ENCODE measurements at regions not wholly inside any gene's neighbourhood (a gene's known extent, or its start where the extent isn't known, plus 50 kb on each side); places are given as distances from the start of the nearest gene placed in this dataset.

DNA sequence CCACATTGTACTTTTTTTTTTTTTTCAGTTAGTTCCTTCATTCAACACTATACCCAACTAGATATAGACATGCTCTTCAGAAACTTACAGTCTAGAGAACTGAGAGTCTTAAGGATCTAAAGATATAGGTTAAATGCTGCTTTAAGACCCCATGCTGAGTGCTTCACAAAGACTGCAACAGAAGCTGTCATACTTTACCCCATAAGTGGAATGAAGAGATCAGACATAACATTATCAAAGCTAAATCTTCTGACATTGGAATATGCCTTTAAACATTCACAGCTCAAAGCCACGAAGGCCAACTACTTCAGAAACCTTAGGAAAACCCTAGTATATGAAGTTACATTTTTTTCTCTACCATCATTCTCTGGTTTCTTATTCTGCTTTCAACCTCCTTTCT, 666.4 kb downstream of the KCNT2 start:
- no peak for DNase-seq (ENCODE audit: low read depth in 3 of 3, low spot score in 2 of 3)

DNA sequence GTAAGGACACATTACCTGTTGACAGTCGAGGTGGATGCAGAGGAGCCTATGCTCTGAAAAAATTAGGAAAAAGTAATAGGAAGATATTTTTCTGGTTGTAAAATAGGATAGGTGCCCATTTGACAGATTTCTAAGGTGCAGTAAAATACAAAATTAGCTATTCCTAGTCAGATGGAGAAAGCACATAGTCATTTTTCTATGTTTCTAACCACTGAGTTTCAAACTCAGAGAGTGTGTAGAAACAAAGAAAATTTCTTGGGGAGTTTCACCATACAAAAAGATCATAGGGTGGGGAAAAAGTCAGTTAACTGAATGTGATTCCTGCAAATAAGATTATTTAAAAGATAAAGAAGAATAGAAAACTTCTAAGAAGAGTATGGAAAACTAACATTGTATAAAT, 666.9 kb downstream of the KCNT2 start:
- no peak for DNase-seq (ENCODE audit: low read depth in 3 of 3, low spot score in 2 of 3)

GRCh38 chr1:195939844-195940243, 668.4 kb downstream of the KCNT2 start:
- no peak for DNase-seq (ENCODE audit: low read depth in 3 of 3, low spot score in 2 of 3)

DNA sequence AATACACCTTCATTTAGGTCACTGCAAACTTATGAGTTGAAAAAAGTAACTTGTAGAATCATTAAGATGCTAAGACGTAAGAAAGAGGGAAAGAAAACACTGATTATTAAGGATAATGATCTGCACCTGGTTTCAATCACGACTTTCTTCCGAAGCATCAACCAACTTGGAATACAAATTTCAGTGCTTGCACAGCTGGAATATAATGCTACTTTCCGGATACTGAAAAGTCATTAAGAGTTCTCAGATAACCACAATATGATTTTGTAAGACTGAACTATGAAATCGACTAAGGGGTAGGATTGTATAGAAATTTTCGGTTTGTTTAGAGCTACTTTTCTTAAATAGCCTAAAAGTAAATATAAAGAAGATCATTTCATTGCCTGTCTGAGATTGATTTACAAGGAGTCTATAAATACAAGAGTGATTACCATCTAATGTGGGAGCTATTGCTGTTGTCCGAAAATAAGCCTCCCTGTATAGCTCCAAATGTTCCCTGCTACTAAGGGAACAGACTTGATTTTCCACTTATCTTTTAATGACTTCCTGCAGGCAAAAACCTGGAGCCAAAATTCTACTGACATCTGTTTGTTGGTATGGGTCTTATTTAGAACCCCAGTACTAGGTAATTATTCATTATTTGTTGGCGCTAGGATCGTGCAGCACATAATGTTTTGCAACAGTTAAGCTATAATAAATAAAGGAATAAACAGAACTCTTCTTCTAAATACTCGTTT, 673.3 kb downstream of the KCNT2 start:
- DNase-seq (ENCODE audit: low read depth in 3 of 3, low spot score in 2 of 3): no peak

DNA sequence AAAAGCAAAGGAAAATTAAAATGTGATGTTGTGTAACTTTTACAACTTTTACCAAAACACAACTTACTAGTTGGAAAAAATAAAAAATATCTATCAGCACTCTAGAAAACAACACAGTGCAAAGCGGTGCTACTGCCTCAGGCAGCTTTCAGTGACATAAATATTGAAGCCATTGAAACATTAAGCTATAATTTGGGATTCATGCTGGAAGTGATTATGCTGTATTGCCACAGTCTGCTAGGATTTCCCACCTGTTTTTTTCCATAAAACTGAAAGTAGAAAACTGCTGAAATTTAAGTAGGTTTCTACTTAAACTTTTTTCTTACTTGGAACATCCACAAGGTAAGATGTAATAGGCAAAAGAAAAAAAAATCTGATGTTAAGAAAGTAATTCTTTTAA, 674.4 kb downstream of the KCNT2 start:
- no peak for DNase-seq (ENCODE audit: low read depth in 3 of 3, low spot score in 2 of 3)

GRCh38 chr1:195915826-195916225, 692.4 kb downstream of the KCNT2 start:
- DNase-seq (ENCODE audit: low read depth in 3 of 3, low spot score in 2 of 3): no peak

DNA sequence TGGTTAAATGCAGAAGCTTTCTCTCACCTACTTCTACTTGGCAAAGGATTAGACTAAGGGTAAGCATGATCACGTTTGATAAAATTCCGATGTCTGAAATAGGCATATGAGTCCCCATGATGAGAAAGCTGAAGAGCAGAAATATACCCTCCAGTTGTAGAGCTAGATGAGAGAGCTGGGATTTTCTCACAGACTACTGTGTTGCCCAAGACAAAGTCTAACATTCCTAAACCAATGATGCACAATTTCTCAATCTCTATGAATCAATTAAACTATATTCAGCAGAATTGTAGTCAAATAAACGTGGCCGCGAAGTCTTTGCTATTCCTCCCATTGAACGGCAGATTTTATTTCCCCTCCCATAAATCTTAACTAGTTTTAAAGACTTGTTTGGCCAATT, 699.2 kb downstream of the KCNT2 start:
- no peak for DNase-seq (ENCODE audit: low read depth in 3 of 3, low spot score in 2 of 3)

GRCh38 chr1:195908121-195908520, 700.1 kb downstream of the KCNT2 start:
- DNase-seq (ENCODE audit: low read depth in 3 of 3, low spot score in 2 of 3): no peak

DNA sequence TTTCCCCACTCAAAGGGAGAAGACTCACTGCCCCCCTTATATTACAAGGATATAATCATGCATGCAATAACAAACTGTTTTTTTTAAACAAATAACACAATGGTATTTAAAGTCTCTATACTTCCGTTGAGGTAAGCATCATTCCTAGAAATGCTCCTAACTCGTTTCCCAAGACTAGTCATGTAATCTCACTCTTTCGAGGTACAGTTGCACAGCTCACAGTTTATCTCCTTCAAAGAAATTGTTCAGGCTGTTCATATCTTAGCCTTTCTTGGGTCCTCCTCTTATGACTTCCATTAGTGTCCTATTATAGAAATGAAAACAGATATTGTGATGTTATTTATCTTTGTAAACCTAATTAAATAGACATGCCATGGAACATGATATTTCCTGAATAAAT, 705.0 kb downstream of the KCNT2 start:
- DNase-seq (ENCODE audit: low read depth in 3 of 3, low spot score in 2 of 3): no peak

GRCh38 chr1:195902779-195903178, 705.5 kb downstream of the KCNT2 start:
- no peak for DNase-seq (ENCODE audit: low read depth in 3 of 3, low spot score in 2 of 3)

- no peak for DNase-seq (ENCODE audit: low read depth in 3 of 3, low spot score in 2 of 3)
Measured at GRCh38 chr1:195899762-195900352, 708.4 kb downstream of the KCNT2 start.

DNA sequence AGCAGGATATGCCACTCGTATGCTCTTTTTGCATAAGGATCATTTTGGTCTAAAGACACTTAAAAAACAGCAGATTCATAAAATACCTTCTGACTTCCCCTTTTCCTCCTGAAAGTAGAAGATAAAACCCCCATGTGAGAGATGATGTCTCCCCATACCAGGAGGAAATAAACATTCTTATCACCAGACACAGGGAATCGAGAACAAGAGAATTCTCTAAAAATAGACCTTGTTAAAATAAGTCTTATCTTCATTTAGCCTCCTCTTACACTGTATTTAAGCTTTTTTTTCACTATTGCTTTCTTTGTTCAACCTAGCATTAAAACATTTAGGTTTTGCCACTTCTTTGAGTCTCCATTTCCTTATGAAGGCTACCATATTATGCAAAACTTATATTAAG, 709.3 kb downstream of the KCNT2 start:
- no peak for DNase-seq (ENCODE audit: low read depth in 3 of 3, low spot score in 2 of 3)

- no peak for DNase-seq (ENCODE audit: low read depth in 3 of 3, low spot score in 2 of 3)
Measured at GRCh38 chr1:195898373-195898772, 709.9 kb downstream of the KCNT2 start.

GRCh38 chr1:195897076-195897475, 711.2 kb downstream of the KCNT2 start:
- DNase-seq (ENCODE audit: low read depth in 3 of 3, low spot score in 2 of 3): no peak

- no peak for DNase-seq (ENCODE audit: low read depth in 3 of 3, low spot score in 2 of 3)
Measured at GRCh38 chr1:195894411-195894810, 713.8 kb downstream of the KCNT2 start.

- DNase-seq (ENCODE audit: low read depth in 3 of 3, low spot score in 2 of 3): no peak
Measured at GRCh38 chr1:195886000-195886399, 722.2 kb downstream of the KCNT2 start.

DNA sequence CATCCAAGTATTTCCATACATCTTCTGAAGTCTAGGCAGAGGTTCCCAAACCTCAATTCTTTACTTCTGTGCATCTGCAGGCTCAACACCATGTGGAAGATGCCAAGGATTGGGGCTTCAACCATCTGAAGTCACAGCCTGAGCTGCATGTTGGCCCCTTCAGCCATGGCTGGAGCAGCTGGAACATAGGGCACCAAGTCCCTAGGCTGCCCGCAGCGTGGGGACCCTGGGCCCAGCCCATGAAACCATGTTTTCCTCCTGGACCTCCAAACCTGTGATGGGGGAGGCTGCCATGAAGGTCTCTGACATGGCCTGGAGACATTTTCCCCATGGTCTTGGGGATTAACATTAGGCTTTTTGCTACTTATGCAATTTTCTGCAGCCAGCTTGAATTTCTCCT, 729.8 kb downstream of the KCNT2 start:
- DNase-seq (ENCODE audit: low read depth in 3 of 3, low spot score in 2 of 3): no peak

GRCh38 chr1:195876792-195877191, 731.4 kb downstream of the KCNT2 start:
- no peak for DNase-seq (ENCODE audit: low read depth in 3 of 3, low spot score in 2 of 3)

- DNase-seq (ENCODE audit: low read depth in 3 of 3, low spot score in 2 of 3): no peak
Measured at GRCh38 chr1:195872376-195872775, 735.9 kb downstream of the KCNT2 start.

DNA sequence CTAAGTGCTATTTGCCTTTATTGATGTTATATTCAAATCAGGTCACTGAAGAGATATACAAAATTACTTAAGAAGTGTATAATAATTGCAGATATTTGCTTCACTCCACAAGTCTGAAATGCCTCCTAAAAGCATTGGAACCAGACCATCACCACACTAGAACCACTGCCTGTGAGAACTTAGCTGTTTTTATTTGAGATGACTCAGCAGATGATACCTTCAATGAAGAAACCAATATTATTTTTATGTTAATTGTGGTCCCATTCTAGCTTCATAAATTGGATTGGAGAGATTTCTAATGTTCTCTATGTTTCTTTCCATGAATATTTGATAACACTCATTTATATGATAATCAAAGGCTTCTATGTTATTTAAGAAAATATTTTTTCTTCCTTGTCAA, 740.6 kb downstream of the KCNT2 start:
- no peak for DNase-seq (ENCODE audit: low read depth in 3 of 3, low spot score in 2 of 3)

DNA sequence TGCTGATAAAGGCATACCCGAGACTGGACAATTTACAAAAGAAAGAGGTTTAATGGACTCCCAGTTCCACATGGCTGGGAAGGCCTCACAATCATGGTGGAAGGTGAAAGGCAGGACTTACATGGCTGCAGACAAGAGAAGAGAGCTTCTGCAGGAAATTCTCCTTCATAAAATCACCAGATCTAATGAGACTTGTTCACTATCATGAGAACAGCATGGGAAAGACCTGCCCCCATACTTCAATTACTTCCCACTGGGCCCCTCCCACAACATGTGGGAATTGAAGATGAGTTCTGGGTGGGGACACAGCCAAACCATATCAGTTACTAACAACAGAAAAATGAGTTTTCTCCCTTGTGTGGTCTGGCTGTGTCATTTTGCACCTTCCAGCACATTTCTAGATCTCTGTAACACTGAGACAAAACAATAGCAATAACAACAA, 741.4 kb downstream of the KCNT2 start:
- DNase-seq (ENCODE audit: low read depth in 3 of 3, low spot score in 2 of 3): no peak

- DNase-seq (ENCODE audit: low read depth in 3 of 3, low spot score in 2 of 3): no peak
Measured at GRCh38 chr1:195866091-195866780, 742.0 kb downstream of the KCNT2 start.

All from right renal cortex interstitium (tissue), 3 donors.